GM12878 (cell line): ENCODE measurements at regions not wholly inside any gene's neighbourhood (a gene's known extent, or its start where the extent isn't known, plus 50 kb on each side); places are given as distances from the start of the nearest gene placed in this dataset.

Experiments
- ATAC-seq: fragments of 200-7000 bp; cut with Tn5 transposase; 3 replicates; pipeline ENCODE4 v1.9.1; 2020; ENCODE audit warnings: mild to moderate bottlenecking, moderate library complexity
- BruUV-seq: library from RNA; stranded (reverse); fragments of 400-500 nt; replicated peaks from 2 replicates; lab custom pipeline; 2021; lab: Mats Ljungman, UMichigan
- CTCF ChIA-PET: fragments of 300-600 bp; sonication (Branson Sonifier 250); formaldehyde crosslinking; extraction: SDS; loops from one replicate; lab custom pipeline; 2021; ENCODE audit warnings: inconsistent platforms; lab: Yijun Ruan, JAX
- POLR2A ChIA-PET: fragments of 350-600 bp; formaldehyde crosslinking; extraction: SDS; loops from one replicate; lab custom pipeline; 2021; ENCODE audit warnings: inconsistent platforms; lab: Charles Lee
- RAD21 ChIA-PET: fragments of 300-600 bp; sonication (Branson Sonifier 250); formaldehyde crosslinking; loops from one replicate; lab custom pipeline; 2023; ENCODE audit warnings: antibody characterized with exemption; ENCODE audit not compliant: unreplicated experiment; lab: Charles Lee
- SMC1A ChIA-PET: fragments of 300-600 bp; sonication (Branson Sonifier 250); formaldehyde crosslinking; loops from one replicate; lab custom pipeline; 2023; ENCODE audit not compliant: unreplicated experiment, uncharacterized antibody; lab: Charles Lee
- DNase-seq: peaks from one replicate; pipeline ENCODE4 v3.0.0-alpha.2; 2011; ENCODE audit warnings: low read depth, low spot score
- FAIRE-seq: peaks from 3 replicates; lab custom pipeline; 2011; peaks lifted over from hg19 to GRCh38; lab: Jason Lieb, UNC
- H2AFZ ChIP-seq: 2 replicates; pipeline ENCODE4 v1.6.0; 2011; ENCODE audit warnings: low read depth, low read length, control low read depth; ENCODE audit not compliant: control insufficient read depth
- H3K27ac ChIP-seq: 2 replicates; pipeline ENCODE4 v1.5.1; 2011; ENCODE audit warnings: control low read depth; ENCODE audit not compliant: control insufficient read depth, insufficient read depth
- H3K27me3 ChIP-seq, 2 experiments: replicated peaks in 1 of 2; 2 replicates each; pipeline versions ENCODE4 v1.6.0 to v1.6.1; 2011; ENCODE audit warnings: low read length in 1 of 2; ENCODE audit not compliant: control insufficient read depth in 2 of 2, insufficient read depth in 2 of 2
- H3K36me3 ChIP-seq, 2 experiments: 2 replicates each; pipeline ENCODE4 v1.5.1; 2011; ENCODE audit warnings: low read length in 1 of 2; ENCODE audit not compliant: control insufficient read depth in 2 of 2, insufficient read depth in 2 of 2
- H3K4me1 ChIP-seq: 2 replicates; pipeline ENCODE4 v1.6.1; 2011; ENCODE audit warnings: mild to moderate bottlenecking, low read length, moderate library complexity, mixed read lengths; ENCODE audit not compliant: control insufficient read depth, insufficient read depth
- H3K4me2 ChIP-seq: 2 replicates; pipeline ENCODE4 v1.6.0; 2011; ENCODE audit warnings: control low read depth; ENCODE audit not compliant: control insufficient read depth, insufficient read depth
- H3K4me3 ChIP-seq: fragments of 200-600 bp; sonication (generic); 2 replicates; pipeline ENCODE4 v1.5.1; 2016
- H3K79me2 ChIP-seq: 2 replicates; pipeline ENCODE4 v1.6.0; 2011; ENCODE audit warnings: low read length; ENCODE audit not compliant: control insufficient read depth, insufficient read depth
- H3K9ac ChIP-seq: 2 replicates; pipeline ENCODE4 v1.8.0; 2011; ENCODE audit warnings: low read length, control low read depth, mixed read lengths; ENCODE audit not compliant: control insufficient read depth, insufficient read depth
- H3K9me3 ChIP-seq: replicated peaks from 3 replicates; pipeline ENCODE4 v1.5.1; 2011; ENCODE audit warnings: mild to moderate bottlenecking, low read length; ENCODE audit not compliant: control insufficient read depth, insufficient read depth
- H4K20me1 ChIP-seq: 2 replicates; pipeline ENCODE4 v1.6.0; 2011; ENCODE audit not compliant: control insufficient read depth, insufficient read depth
- BACH1 ChIP-seq: fragments of 450-650 bp; IDR thresholded peaks from 2 replicates; pipeline ENCODE4 v1.6.1; 2017; ENCODE audit warnings: mild to moderate bottlenecking, borderline replicate concordance
- CBX3 ChIP-seq: fragments of 200-600 bp; sonication (generic); IDR thresholded peaks from 2 replicates; pipeline ENCODE4 v1.6.1; 2016; ENCODE audit warnings: low read depth, borderline replicate concordance
- CHD2 ChIP-seq: IDR thresholded peaks from 2 replicates; pipeline ENCODE4 v1.6.1; 2011; ENCODE audit warnings: low read depth, low read length, improper control_type of control experiment, borderline replicate concordance
- EGR1 ChIP-seq, 2 experiments: IDR thresholded peaks; 1 replicate in 1 of 2; 2 replicates in 1 of 2; pipeline ENCODE4 v1.6.1; 2011 to 2012; ENCODE audit warnings: low read depth in 2 of 2, low read length in 2 of 2, borderline replicate concordance in 1 of 2, mild to moderate bottlenecking in 1 of 2, moderate library complexity in 1 of 2
- ETV6 ChIP-seq, 2 experiments: fragments of 450-650 bp in 1 of 2; IDR thresholded peaks in 1 of 2; conservative IDR thresholded peaks in 1 of 2; 2 replicates each; pipeline ENCODE4 v1.6.1; 2014; ENCODE audit warnings: antibody characterized with exemption in 1 of 2, borderline replicate concordance in 1 of 2, low read depth in 1 of 2, mild to moderate bottlenecking in 1 of 2, moderate library complexity in 1 of 2
- FOXM1 ChIP-seq: IDR thresholded peaks from 2 replicates; pipeline ENCODE4 v1.6.1; 2012; ENCODE audit warnings: low read depth, mild to moderate bottlenecking, inconsistent platforms, low read length, moderate library complexity
- MEF2B ChIP-seq: fragments of 450-650 bp; IDR thresholded peaks from 2 replicates; pipeline ENCODE4 v1.6.1; 2018; ENCODE audit warnings: mild to moderate bottlenecking, moderate library complexity; ENCODE audit not compliant: partially characterized antibody, poor library complexity, severe bottlenecking
- MTA3 ChIP-seq: IDR thresholded peaks from 2 replicates; pipeline ENCODE4 v1.6.1; 2012; ENCODE audit warnings: low read length, inconsistent platforms, borderline replicate concordance
- NR2C1 ChIP-seq: fragments of 450-650 bp; IDR thresholded peaks from 2 replicates; pipeline ENCODE4 v1.6.1; 2017; ENCODE audit warnings: antibody characterized with exemption, mild to moderate bottlenecking, moderate library complexity
- NRF1 ChIP-seq: conservative IDR thresholded peaks from 2 replicates; pipeline ENCODE4 v1.6.1; 2011; ENCODE audit warnings: mild to moderate bottlenecking, low read depth, low read length, improper control_type of control experiment
- PBX3 ChIP-seq: IDR thresholded peaks from 2 replicates; pipeline ENCODE4 v1.6.1; 2011; ENCODE audit warnings: mild to moderate bottlenecking, low read depth, low read length, moderate library complexity; ENCODE audit not compliant: insufficient replicate concordance
- PML ChIP-seq: IDR thresholded peaks from 2 replicates; pipeline ENCODE4 v1.6.1; 2012; ENCODE audit warnings: low read length, inconsistent platforms
- RAD51 ChIP-seq: fragments of 450-650 bp; IDR thresholded peaks from 2 replicates; pipeline ENCODE4 v1.6.1; 2016; ENCODE audit warnings: moderate library complexity, mild to moderate bottlenecking, inconsistent platforms
- TCF7 ChIP-seq: IDR thresholded peaks from 2 replicates; pipeline ENCODE4 v1.6.1; 2014; ENCODE audit warnings: antibody characterized with exemption, borderline replicate concordance
- WGBS: methylation state at CpG from one replicate; pipeline ENCODE4 v1.1.6; 2016; ENCODE audit warnings: low lambda C conversion rate; ENCODE audit not compliant: insufficient replicate concordance, insufficient coverage; ENCODE audit errors: missing lambda C conversion rate; 5-methylcytosine and 5-hydroxymethylcytosine counted together
- in situ Hi-C: fragments of 300-500 bp; cut with MboI; formaldehyde crosslinking; loops from 9 replicates; pipeline ENCODE4 v1.14.3; 2018; ENCODE audit warnings: mixed read lengths
- intact Hi-C: fragments of 100-400 bp; cut with micrococcal nuclease; formaldehyde crosslinking; loops from one replicate; pipeline ENCODE4 v1.14.2; 2022; ENCODE audit not compliant: unreplicated experiment
- TF ChIP-seq, protein P1 (sequence below): fragments of 450-650 bp; formaldehyde crosslinking; IDR thresholded peaks from 2 replicates; pipeline ENCODE4 v1.5.0; 2022; ENCODE audit warnings: mild to moderate bottlenecking, missing genetic modification characterization

DNA sequence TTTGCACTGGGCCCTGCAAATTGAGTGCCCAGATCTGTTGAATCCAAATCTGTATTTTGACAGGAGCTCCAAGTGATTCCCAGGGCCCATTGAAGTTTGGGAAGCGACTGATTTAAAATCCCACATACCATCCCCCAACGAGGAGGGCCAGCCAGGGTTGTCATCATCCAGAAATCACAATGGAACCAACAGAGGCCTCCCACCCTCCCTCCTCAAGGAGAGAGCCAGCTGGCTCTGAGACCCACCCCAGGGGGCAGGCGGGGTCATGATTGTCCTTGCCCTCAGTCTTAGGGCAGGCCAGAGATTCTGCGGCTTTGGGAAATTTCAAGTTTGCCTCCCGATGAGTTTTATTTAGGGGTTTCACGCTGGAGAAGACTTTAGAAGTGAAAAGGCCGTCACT lies 358.2 kb downstream of the MN1 start:
- ChIA-PET RAD21 (no interaction called here), CTCF (no interaction called here), SMC1A (no interaction called here), POLR2A (no interaction called here)
- no peak for TF ChIP-seq MTA3
- no peak for TF ChIP-seq EGR1 (IDR thresholded peaks at IDR 0.05; ENCODE audit: borderline replicate concordance in 1 of 2, low read depth in 2 of 2, low read length in 2 of 2)
- TF ChIP-seq, protein P1, sequence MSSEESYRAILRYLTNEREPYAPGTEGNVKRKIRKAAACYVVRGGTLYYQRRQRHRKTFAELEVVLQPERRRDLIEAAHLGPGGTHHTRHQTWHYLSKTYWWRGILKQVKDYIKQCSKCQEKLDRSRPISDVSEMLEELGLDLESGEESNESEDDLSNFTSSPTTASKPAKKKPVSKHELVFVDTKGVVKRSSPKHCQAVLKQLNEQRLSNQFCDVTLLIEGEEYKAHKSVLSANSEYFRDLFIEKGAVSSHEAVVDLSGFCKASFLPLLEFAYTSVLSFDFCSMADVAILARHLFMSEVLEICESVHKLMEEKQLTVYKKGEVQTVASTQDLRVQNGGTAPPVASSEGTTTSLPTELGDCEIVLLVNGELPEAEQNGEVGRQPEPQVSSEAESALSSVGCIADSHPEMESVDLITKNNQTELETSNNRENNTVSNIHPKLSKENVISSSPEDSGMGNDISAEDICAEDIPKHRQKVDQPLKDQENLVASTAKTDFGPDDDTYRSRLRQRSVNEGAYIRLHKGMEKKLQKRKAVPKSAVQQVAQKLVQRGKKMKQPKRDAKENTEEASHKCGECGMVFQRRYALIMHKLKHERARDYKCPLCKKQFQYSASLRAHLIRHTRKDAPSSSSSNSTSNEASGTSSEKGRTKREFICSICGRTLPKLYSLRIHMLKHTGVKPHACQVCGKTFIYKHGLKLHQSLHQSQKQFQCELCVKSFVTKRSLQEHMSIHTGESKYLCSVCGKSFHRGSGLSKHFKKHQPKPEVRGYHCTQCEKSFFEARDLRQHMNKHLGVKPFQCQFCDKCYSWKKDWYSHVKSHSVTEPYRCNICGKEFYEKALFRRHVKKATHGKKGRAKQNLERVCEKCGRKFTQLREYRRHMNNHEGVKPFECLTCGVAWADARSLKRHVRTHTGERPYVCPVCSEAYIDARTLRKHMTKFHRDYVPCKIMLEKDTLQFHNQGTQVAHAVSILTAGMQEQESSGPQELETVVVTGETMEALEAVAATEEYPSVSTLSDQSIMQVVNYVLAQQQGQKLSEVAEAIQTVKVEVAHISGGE (CRISPR knock-in tag), result no peak
- no peak for TF ChIP-seq RAD51
- Histone ChIP-seq H4K20me1 (no peaks in the 10 kb centered on the region), H3K79me2 (no peaks in the 10 kb centered on the region), H3K4me1 (no peaks in the 10 kb centered on the region), H3K27ac (no peak overlapping the region), H3K27me3 (no peaks in the 10 kb centered on the region; a peak in 1 of 4 replicates), H3K9ac (no peak overlapping the region), H3K36me3 (no peaks in the 10 kb centered on the region), H3K9me3 (no peaks in the 10 kb centered on the region), H3K4me2 (no peak overlapping the region), H2AFZ (no peak overlapping the region), H3K4me3 (no peak overlapping the region)
- intact Hi-C loops (no loop called here), in situ Hi-C loops (no loop called here)
- FAIRE-seq, result no peak
- 21% methylated on average over 7 of the region's 7 CpGs for WGBS
- ATAC-seq, result no peak
- no peak for DNase-seq
- BruUV-seq, result no TSS peak

DNA sequence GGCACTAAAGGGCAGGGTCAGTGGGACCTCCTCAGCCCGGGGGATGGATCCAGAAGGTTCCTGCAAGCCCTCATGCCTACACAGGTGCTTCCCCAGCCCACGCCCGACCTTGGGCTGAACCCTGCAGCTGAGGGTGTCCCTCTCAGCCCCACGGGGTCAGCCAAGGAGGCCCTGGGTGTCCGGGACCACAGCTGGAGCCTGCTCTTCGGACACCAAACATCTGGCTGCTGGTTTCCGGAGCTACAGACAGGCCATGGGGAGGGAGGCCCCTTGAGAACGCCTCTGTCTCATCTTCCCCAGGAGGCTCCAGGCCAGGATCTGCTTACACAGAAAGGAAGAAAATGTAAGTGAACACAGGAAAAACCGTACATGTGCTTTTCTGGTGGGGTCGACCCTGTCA lies 355.7 kb downstream of the MN1 start:
- no peaks in the 10 kb centered on the region for H3K79me2 ChIP-seq
- no peak overlapping the region for H2AFZ ChIP-seq
- no peaks in the 10 kb centered on the region for H4K20me1 ChIP-seq
- 7% methylated on average over 9 of the region's 10 CpGs for WGBS
- FAIRE-seq (no peak), DNase-seq (no peak), ATAC-seq (no peak)
- ChIA-PET SMC1A (no interaction called here), RAD21 (no interaction called here), POLR2A (no interaction called here), CTCF (no interaction called here)
- H3K4me2 ChIP-seq, result no peak overlapping the region
- no peak overlapping the region for H3K27ac ChIP-seq
- in situ Hi-C loops (loop anchor here (5.0 kb wide), 1 partner anchor 49 kb away; no protein-coding TSS in a partner anchor), intact Hi-C loops (no loop called here)
- H3K4me3 ChIP-seq, result no peak overlapping the region
- H3K4me1 ChIP-seq, result no peaks in the 10 kb centered on the region
- no TSS peak for BruUV-seq
- no peaks in the 10 kb centered on the region for H3K27me3 ChIP-seq
- H3K9ac ChIP-seq, result no peak overlapping the region
- H3K36me3 ChIP-seq, result no peaks in the 10 kb centered on the region
- H3K9me3 ChIP-seq, result no peaks in the 10 kb centered on the region
- TF ChIP-seq PBX3 (no peak), TCF7 (no peak), NRF1 (no peak), CHD2 (no peak), MEF2B (no peak), FOXM1 (no peak), BACH1 (no peak), CBX3 (no peak), PML (no peak), NR2C1 (no peak), ETV6 (conservative IDR thresholded peaks at IDR 0.05 in 1 of 2, IDR thresholded peaks at IDR 0.05 in 1 of 2; ENCODE audit: borderline replicate concordance in 1 of 2, low read depth in 1 of 2) (no peak)
